ENCODE measurements at regions not wholly inside any gene's neighbourhood (a gene's known extent, or its start where the extent isn't known, plus 50 kb on each side); places are given as distances from the start of the nearest gene placed in this dataset.

GRCh38 chr2:240280621-240281020 lies 140.2 kb upstream of the OTOS start:
- TF ChIP-seq EZH2phosphoT487 (IDR thresholded peaks at IDR 0.05; ENCODE audit: low read length) (no peak), CTCF (IDR thresholded peaks at IDR 0.05; ENCODE audit: low read length) (no peak)
